GM18517 (cell line): ENCODE measurements at regions not wholly inside any gene's neighbourhood (a gene's known extent, or its start where the extent isn't known, plus 50 kb on each side); places are given as distances from the start of the nearest gene placed in this dataset.
"Not testable (repeated sequence)": the region's sequence is repeated elsewhere in the genome, so short reads cannot be mapped to it uniquely, and the experiment has no call there.

Source experiments
- ATAC-seq: cut with Tn5 transposase; IDR thresholded peaks from one replicate; pipeline ENCODE4 v1.9.1; 2021; ENCODE audit warnings: mild to moderate bottlenecking, moderate library complexity; ENCODE audit not compliant: unreplicated experiment

DNA sequence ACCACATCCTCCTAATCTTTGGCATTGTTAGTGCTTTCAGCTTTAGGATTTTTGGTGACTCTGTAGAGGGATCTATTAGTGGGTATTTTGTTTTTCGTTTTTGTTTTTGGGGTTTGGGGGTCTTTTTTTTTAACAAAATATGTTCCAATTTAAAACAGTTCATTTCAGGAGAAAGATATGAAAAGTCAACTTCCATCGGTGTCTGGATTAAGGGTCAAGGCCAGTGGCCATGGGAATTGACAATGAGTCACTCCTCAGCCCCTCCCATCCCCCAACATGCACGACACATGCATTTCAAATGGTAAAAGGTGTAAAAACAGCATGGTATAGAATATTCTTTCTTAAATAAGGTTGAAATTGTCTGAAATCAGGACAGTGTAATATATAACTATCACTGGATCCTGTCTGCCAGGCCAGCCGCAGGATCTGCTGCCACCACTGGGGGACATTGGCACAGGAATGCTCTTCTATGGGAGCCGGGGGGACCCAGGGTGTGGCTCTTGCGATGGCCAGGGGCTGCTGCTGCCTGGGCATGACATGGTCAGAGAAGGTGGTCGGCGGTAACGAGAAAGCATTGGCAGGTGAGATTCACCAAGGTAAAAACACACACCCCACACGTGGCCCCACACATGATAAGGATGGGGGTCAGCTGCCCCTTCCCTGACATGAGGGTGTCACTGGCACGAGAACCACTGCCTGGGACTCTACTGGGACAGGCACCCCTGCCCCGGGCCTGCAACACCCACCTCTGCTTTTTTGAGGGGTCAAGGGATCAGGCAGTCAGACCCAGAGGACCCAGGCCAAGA, 126.2 kb upstream of the KCTD7 start:
- ATAC-seq, result no peak

DNA sequence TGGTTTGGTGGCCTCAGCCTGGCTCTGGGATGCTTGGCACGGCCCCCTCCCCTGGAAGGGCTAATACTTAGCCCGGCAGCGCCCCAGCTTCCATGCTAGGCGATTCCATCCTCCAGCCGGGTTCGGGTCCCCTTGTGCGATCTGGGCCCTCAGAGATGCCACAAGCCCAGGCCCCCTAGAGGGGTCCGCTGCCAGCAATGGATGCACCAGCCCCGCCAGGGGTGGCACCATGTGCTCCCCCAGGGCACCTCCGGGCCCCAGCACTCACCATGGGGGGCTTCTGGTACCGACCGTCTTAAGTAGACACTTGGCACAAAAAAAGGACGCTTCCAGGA, 125.7 kb upstream of the KCTD7 start:
- no peak for ATAC-seq

DNA sequence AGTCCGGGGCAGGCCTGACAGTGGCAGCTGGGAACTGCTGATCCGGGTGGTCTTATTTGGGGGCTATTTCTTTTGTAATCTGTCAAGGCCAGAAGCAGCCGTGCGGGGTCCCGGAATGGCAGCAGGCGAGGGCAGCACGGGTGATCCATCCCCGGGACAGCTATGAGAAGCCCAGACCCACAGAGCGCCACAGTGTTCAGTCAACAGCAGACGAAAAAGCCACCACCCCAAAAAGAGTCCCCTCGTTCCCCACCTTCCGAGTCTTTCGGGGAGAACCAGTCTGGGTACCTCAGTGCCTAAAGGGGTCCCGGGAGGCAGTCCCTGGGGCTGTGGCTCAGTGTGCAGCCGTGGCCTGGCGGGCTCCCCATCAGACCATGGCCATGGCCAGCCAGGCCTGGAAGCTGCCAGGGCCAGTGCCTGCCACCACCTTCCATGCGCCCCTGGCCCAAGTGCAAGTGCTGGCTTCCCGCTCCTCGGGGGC, 125.1 kb upstream of the KCTD7 start:
- no peak for ATAC-seq

DNA sequence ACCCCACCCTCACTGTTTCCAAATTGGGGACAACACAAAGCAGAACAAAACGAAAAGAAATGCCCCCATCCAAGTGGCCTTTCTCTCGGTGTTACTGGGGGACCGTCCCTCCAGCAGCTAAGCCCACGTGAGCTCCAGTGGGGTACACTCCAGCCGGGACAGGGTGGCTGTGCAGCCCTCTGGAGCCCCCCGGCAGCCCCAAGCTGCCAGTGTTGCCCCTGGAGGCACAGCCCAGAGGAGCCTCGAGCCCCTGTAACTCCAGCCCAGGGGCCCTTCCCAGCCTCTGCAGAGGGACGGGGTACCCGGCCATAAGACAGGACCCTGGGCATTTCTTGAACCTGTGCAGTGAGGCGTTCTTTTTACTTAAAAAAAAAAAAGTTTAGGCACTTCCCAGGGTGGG, 124.5 kb upstream of the KCTD7 start:
- no peak for ATAC-seq

- no peak for ATAC-seq
Observed at GRCh38 chr7:66505009-66505408, 123.7 kb upstream of the KCTD7 start.

DNA sequence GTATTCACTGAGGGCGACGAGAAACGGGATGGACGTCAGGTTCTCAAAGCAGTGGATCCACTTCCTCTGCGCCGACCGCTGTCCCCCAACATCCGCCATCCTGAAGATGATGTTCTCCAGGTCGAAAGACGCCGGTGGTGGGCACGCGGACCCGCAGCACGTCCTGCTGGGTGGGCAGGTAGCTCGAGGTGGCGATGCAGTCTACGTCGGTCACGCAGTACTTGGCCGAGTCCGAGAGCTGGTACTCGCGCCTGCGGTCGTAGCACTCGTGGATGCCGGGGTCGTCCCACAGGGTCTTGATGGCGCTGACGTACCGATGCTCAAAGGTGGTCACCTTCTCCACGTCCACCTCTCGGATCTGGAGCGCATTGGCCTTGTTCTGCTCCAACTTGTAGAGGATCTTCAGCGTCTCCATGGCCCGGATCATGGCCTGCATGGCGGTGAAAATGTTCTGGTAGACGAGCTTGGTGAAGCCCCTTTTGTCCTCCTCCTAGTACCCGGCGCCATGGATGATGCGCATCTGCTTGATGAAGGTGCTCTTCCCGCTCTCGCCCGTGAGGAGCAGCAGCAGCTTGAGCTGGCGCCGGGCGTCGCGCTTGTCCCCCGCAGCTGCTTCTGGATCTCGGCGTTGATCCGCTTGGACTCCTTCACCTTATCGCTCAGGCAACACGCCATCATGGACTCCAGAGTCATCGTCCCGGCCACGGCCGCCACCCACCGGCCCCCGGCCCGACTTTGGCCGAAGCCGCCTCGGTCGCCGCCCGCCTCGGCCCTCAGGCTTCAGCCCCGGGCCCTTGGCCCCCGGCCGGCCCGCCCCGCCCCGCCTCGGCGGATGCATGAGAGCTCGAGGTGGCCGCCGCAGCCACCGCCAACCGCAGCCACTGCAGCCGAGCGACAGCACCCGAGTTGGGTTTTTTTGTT, 122.9 kb upstream of the KCTD7 start:
- no peak for ATAC-seq

DNA sequence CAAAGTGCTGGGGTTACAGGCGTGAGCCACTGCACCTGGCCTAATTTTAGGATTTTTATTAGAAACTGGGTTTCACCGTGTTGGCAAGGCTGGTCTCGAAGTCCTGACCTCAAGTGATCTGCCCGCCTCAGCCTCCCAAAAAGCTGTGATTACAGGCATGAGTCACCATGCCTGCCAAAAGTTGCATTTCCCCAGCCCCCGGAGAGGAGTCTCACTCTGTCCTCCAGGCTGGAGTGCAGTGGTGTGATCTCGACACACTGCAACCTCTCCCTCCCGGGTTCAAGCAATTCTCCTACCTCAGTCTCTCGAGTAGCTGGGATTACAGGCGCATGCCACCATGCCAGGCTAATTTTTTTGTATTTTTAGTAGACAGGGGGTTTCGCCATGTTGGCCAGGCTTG, 122.0 kb upstream of the KCTD7 start:
- ATAC-seq, result not testable (repeated sequence)

GRCh38 chr7:66507764-66508296, 120.9 kb upstream of the KCTD7 start:
- ATAC-seq, result no peak

- ATAC-seq, result no peak
Observed at GRCh38 chr7:66508431-66508830, 120.2 kb upstream of the KCTD7 start.

DNA sequence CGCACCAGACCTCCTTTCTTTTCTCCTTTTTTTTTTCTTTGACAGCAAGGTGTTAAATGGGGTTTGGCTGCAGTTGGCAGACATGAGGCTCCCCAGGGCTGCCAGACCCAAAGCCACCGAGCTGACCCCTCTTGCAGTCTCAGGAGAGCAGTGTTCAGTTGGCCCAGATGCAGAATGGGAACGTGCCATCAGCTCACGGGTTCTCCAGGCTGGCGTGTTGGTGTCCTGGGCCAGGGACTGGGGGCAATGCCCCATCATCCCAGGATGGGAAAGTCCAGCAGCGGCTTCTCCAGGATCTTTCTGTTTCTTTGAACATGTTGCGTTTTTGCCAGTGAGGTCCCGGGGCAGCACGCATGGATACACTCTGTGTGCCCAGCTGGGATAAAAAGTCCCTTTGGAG, 114.6 kb upstream of the KCTD7 start:
- ATAC-seq, result no peak

GRCh38 chr7:66517212-66517909, 111.3 kb upstream of the KCTD7 start:
- no peak for ATAC-seq

GRCh38 chr7:66518151-66518691, 110.5 kb upstream of the KCTD7 start:
- no peak for ATAC-seq

DNA sequence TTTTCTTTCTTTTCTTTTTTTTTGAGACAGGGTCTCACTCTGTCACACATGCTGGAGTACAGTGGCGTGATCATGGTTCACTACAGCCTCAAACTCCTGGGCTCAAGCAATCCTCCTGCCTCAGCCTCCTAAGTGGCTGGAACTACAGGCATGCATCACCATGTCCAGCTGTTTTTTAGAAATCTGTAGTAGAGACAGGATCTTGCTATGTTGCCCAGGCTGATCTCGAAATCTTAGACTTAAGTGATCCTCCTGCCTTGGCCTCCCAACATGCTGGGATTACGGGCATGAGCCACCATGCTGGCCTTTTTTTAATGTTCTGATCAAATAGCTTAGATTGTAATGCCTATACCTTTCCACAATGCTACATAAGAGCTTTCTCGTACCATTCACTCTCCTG, 107.0 kb upstream of the KCTD7 start:
- ATAC-seq, result no peak

DNA sequence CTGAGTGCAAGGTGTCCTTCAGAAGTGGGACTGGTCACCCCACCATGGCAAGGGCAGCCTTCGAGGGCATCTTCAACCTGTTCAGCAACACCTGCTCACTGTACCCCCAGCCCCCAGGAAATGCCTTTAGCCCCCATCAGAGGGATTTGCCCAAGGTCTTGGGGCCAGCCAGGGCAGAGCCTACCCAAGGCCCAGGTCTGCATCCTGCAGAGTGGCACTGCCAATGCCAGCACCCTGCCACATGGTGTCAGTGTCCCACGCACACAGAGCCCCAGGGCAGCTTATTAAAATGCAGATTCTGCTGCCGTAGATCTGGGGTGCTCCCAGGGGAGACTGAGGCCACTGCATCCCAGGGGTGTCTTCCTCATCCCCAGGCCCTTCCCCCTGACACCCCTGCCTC, 106.2 kb upstream of the KCTD7 start:
- ATAC-seq, result no peak

DNA sequence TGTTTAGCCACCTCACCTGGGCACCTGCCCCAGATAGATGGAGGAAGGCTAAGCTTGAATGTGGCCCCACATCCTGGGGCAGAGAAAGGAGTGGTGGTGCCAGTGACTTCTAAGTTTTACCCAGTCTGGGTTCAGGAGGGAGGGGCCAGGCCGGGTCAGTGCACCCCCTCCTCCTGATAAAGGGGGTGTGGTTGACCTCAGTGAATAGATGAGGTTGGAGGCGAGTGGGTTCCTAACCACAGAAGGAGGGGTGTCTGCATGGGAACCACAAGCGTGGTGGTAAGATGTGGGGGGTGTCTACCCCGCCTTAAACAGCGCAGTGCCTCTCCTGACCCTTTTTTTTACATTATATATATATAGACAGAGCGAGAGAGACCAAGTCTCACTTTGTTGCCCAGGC, 105.3 kb upstream of the KCTD7 start:
- ATAC-seq, result no peak

GRCh38 chr7:66524738-66525137, 103.9 kb upstream of the KCTD7 start:
- ATAC-seq, result no peak

GRCh38 chr7:66526782-66527181, 101.9 kb upstream of the KCTD7 start:
- not testable (repeated sequence) for ATAC-seq

GRCh38 chr7:66528652-66529051, 100.0 kb upstream of the KCTD7 start:
- ATAC-seq, result no peak

DNA sequence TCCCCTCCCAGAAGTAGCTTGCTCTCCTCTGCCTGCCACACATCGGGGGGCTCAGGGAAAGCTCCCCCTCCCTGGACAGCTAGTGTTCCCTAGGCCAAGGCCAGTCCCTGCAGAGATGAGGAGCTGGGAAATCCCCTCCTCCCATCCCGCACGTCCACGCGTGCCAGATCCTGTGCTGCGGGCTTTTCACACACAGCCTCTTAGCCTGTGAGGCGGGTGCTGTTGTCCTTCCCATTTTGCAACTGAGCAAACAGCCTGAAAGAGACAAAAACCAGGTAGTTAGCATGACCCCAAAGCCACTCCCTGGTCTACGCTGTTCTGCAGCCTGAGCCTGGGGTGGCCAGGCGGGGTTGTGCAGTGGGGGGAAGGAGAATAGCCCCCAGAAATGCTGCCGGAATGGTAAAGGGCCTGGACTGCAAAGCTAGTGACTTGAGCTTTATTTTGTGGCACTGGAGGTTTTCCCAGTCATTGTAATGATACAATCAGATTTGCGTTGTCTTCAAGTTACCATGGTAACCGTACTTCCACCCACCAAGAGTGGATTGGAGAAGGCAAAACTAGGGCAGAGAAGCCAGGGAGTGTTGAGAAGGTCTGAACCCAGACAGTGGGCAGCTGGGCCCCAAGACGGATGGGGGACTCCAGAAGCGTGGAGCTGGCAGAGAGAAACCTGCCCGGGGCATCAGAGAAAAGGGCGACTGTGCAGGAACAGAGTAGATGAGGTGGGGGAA, 98.6 kb upstream of the KCTD7 start:
- no peak for ATAC-seq
